HL-60 (cell line): ENCODE measurements at regions not wholly inside any gene's neighbourhood (a gene's known extent, or its start where the extent isn't known, plus 50 kb on each side); places are given as distances from the start of the nearest gene placed in this dataset.

Experiments used
- DNase-seq, 2 experiments: peaks; one replicate each; pipeline ENCODE4 v3.0.0-alpha.2; 2010 to 2020; ENCODE audit warnings: low read depth in 1 of 2, low spot score in 1 of 2
- H3K27ac ChIP-seq: fragments of 250-450 bp; sonication (Bioruptor Pico); replicated peaks from 2 replicates; pipeline ENCODE4 v1.5.1; 2020; ENCODE audit warnings: mild to moderate bottlenecking, moderate library complexity
- H3K27me3 ChIP-seq: fragments of 250-450 bp; sonication (Bioruptor Pico); 2 replicates; pipeline ENCODE4 v1.5.1; 2021; ENCODE audit warnings: mild to moderate bottlenecking, moderate library complexity; ENCODE audit not compliant: insufficient read depth, poor library complexity, severe bottlenecking
- H3K4me3 ChIP-seq: replicated peaks from 2 replicates; pipeline ENCODE4 v1.5.1; 2011; ENCODE audit warnings: mild to moderate bottlenecking, control low read depth, low read length; ENCODE audit not compliant: insufficient read depth
- CTCF ChIP-seq: IDR thresholded peaks from one replicate; pipeline ENCODE4 v1.5.1; 2011; ENCODE audit warnings: low read length, control low read depth, inconsistent platforms; ENCODE audit not compliant: insufficient read depth
- GABPA ChIP-seq: IDR thresholded peaks from 2 replicates; pipeline ENCODE4 v1.6.1; 2012; ENCODE audit warnings: low read depth
- POLR2AphosphoS5 ChIP-seq: IDR thresholded peaks from 2 replicates; pipeline ENCODE4 v1.6.1; 2012; ENCODE audit warnings: low read depth
- REST ChIP-seq: IDR thresholded peaks from 2 replicates; pipeline ENCODE4 v1.6.1; 2012; ENCODE audit warnings: low read depth; ENCODE audit not compliant: insufficient replicate concordance
- SPI1 ChIP-seq: IDR thresholded peaks from 2 replicates; pipeline ENCODE4 v1.6.1; 2012; ENCODE audit warnings: low read depth, mild to moderate bottlenecking, borderline replicate concordance

GRCh38 chr6:67863346-67863745 is 771.7 kb upstream of the ADGRB3 start:
- TF ChIP-seq CTCF (no peak), REST (no peak), POLR2AphosphoS5 (no peak), GABPA (no peak), SPI1 (no peak)
- no peak for DNase-seq
- no peak overlapping the region for H3K4me3 ChIP-seq
- H3K27me3 ChIP-seq = no peaks in the 10 kb centered on the region
- no peak overlapping the region for H3K27ac ChIP-seq

GRCh38 chr6:67854098-67854497 is 781.0 kb upstream of the ADGRB3 start:
- H3K27ac ChIP-seq = no peak overlapping the region
- TF ChIP-seq CTCF = no peak
- DNase-seq = no peak

GRCh38 chr6:67839818-67840217 is 795.3 kb upstream of the ADGRB3 start:
- no peaks in the 10 kb centered on the region for H3K27me3 ChIP-seq
- no peak overlapping the region for H3K4me3 ChIP-seq
- H3K27ac ChIP-seq = no peak overlapping the region
- DNase-seq = no peak
- TF ChIP-seq SPI1 = no peak
- TF ChIP-seq POLR2AphosphoS5 = no peak
- no peak for TF ChIP-seq CTCF
- no peak for TF ChIP-seq REST
- no peak for TF ChIP-seq GABPA

More at GRCh38 chr6:67854098-67854497, 781.0 kb upstream of the ADGRB3 start:
- Histone ChIP-seq H3K27me3 (no peaks in the 10 kb centered on the region), H3K4me3 (no peak overlapping the region)

- TF ChIP-seq REST = no peak
- no peak for TF ChIP-seq SPI1
- TF ChIP-seq GABPA = no peak
- TF ChIP-seq CTCF = no peak
- TF ChIP-seq POLR2AphosphoS5 = no peak
- H3K4me3 ChIP-seq = no peak overlapping the region
Measured at GRCh38 chr6:67825201-67825895, 809.7 kb upstream of the ADGRB3 start.

More at GRCh38 chr6:67825201-67825895, 809.7 kb upstream of the ADGRB3 start:
- Histone ChIP-seq H3K27ac (no peak overlapping the region), H3K27me3 (no peaks in the 10 kb centered on the region)
- DNase-seq = no peak
